ENCODE measurements at regions not wholly inside any gene's neighbourhood (a gene's known extent, or its start where the extent isn't known, plus 50 kb on each side); places are given as distances from the start of the nearest gene placed in this dataset.
A peak's percentile ranks its signal among the peaks of the same experiment; 100 is the strongest.

DNA sequence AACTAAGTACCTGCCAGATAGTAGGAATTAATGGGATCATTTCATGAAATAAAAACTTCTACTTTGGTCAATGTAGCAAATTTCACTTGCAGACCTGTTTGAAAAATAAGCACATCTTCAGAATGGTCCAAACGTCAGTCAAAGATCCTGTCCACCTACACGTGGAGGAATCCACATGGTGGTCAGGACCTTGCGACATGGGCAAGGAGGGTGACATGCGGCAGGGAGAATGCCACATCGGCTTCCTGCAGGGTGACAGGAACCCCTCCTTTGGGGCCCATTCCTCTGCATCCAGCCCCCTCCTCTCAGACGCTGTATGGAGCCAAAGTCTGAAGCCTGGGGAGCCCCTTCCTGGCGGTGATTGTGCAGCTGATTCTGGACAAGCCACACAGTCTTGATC is 95.5 kb upstream of the MGMT start:
- TF ChIP-seq EZH2 (IDR thresholded peaks at IDR 0.05) (no peak), EZH2phosphoT487 (IDR thresholded peaks at IDR 0.05) (no peak)
- TF ChIP-seq, protein P1, sequence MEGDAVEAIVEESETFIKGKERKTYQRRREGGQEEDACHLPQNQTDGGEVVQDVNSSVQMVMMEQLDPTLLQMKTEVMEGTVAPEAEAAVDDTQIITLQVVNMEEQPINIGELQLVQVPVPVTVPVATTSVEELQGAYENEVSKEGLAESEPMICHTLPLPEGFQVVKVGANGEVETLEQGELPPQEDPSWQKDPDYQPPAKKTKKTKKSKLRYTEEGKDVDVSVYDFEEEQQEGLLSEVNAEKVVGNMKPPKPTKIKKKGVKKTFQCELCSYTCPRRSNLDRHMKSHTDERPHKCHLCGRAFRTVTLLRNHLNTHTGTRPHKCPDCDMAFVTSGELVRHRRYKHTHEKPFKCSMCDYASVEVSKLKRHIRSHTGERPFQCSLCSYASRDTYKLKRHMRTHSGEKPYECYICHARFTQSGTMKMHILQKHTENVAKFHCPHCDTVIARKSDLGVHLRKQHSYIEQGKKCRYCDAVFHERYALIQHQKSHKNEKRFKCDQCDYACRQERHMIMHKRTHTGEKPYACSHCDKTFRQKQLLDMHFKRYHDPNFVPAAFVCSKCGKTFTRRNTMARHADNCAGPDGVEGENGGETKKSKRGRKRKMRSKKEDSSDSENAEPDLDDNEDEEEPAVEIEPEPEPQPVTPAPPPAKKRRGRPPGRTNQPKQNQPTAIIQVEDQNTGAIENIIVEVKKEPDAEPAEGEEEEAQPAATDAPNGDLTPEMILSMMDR (IDR thresholded peaks at IDR 0.05), result no peak
- Histone ChIP-seq H4K20me1 (ENCODE audit: low read depth) (no peaks in the 10 kb centered on the region), H3K4me1 (no peaks in the 10 kb centered on the region), H3K9me3 (ENCODE audit: low read depth) (no peaks in the 10 kb centered on the region), H2AFZ (replicated peaks) (no peak overlapping the region), H3K27ac (no peak overlapping the region), H3K9ac (no peak overlapping the region), H3K36me3 (no peaks in the 10 kb centered on the region), H3K4me3 (no peak overlapping the region), H3K4me2 (no peak overlapping the region), H3F3A (ENCODE audit: low read depth) (no peaks in the 10 kb centered on the region), H3K79me2 (ENCODE audit: low read depth) (no peaks in the 10 kb centered on the region), H3K27me3 (no peaks in the 10 kb centered on the region)
- Mint-ChIP-seq H3K4me3 (no peak overlapping the region), H3K27ac (no peak overlapping the region), H3K9me3 (no peaks in the 10 kb centered on the region), H3K36me3 (no peaks in the 10 kb centered on the region), H3K4me1 (no peaks in the 10 kb centered on the region), H3K27me3 (ENCODE audit: insufficient read depth, low read depth) (peaks cover 4% of the 10 kb centered on the region)
- DNase-seq (ENCODE audit: low spot score), result no peak

DNA sequence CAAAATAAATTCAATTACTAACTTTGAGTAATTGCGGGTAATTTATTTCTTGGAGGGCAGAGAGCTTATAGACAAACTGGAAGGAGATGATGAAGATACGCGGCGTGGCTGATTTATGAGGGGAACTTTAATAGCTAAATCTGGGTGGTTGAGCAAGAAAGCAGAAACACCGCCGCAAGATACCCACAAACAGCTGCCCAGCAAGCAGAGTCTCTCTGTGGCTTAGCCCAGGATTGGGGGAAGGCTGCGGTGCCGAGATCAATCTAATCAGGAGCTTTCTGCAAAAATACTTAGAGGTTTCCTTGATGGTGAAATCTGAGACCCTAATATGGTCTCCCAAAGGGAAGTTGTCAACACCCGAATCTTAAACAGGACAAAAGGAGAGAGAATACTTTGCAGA is 94.9 kb upstream of the MGMT start:
- H2AFZ ChIP-seq (replicated peaks), result peak overlapping the region; percentile 58
- H3K4me1 ChIP-seq, result no peaks in the 10 kb centered on the region
- H3K27me3 ChIP-seq, result no peaks in the 10 kb centered on the region
- Mint-ChIP-seq H3K9me3 (no peaks in the 10 kb centered on the region), H3K27ac (no peak overlapping the region), H3K4me3 (no peak overlapping the region), H3K4me1 (no peaks in the 10 kb centered on the region), H3K36me3 (no peaks in the 10 kb centered on the region), H3K27me3 (ENCODE audit: insufficient read depth, low read depth) (peaks cover 4% of the 10 kb centered on the region)
- no peaks in the 10 kb centered on the region for H3F3A ChIP-seq (ENCODE audit: low read depth)
- H3K9me3 ChIP-seq (ENCODE audit: low read depth), result no peaks in the 10 kb centered on the region
- no peak overlapping the region for H3K27ac ChIP-seq
- DNase-seq (ENCODE audit: low spot score), result no peak
- H3K36me3 ChIP-seq, result no peaks in the 10 kb centered on the region
- H3K4me3 ChIP-seq, result no peak overlapping the region
- no peak overlapping the region for H3K9ac ChIP-seq
- no peak overlapping the region for H3K4me2 ChIP-seq
- TF ChIP-seq EZH2 (IDR thresholded peaks at IDR 0.05), result no peak
- TF ChIP-seq, protein P1 (IDR thresholded peaks at IDR 0.05), result no peak
- TF ChIP-seq EZH2phosphoT487 (IDR thresholded peaks at IDR 0.05), result no peak
- H4K20me1 ChIP-seq (ENCODE audit: low read depth), result no peaks in the 10 kb centered on the region
- no peaks in the 10 kb centered on the region for H3K79me2 ChIP-seq (ENCODE audit: low read depth)

DNA sequence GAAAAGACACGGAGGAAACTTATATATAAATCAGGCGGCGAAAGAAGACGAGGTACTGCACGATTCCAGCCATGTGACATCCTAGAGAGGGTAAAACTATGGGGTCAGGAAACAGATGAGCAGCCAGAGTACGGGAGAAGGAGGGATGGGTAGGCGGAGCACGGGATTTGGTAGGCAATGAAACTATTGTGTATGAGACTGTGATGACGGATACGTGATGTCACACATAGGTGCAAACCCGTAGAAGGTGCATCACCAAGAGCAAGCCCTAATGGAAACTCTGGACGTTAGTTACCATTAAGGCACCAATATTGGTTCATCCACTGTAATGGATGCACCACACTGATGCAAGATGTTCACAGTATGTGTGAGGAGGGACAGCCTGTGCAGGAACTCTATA is 93.8 kb upstream of the MGMT start:
- H3K27ac Mint-ChIP-seq, result no peak overlapping the region
- no peaks in the 10 kb centered on the region for H3K27me3 ChIP-seq
- no peaks in the 10 kb centered on the region for H3K36me3 ChIP-seq
- no peaks in the 10 kb centered on the region for H3K79me2 ChIP-seq (ENCODE audit: low read depth)
- H3K36me3 Mint-ChIP-seq, result no peaks in the 10 kb centered on the region
- no peaks in the 10 kb centered on the region for H3K9me3 ChIP-seq (ENCODE audit: low read depth)
- H3K4me3 ChIP-seq, result no peak overlapping the region
- DNase-seq (ENCODE audit: low spot score), result no peak
- no peak overlapping the region for H3K4me3 Mint-ChIP-seq
- H3K4me2 ChIP-seq, result no peak overlapping the region
- H3K4me1 Mint-ChIP-seq, result no peaks in the 10 kb centered on the region
- H3K4me1 ChIP-seq, result no peaks in the 10 kb centered on the region
- no peak overlapping the region for H3K9ac ChIP-seq
- H3K27ac ChIP-seq, result no peak overlapping the region
- TF ChIP-seq EZH2 (IDR thresholded peaks at IDR 0.05) (no peak), EZH2phosphoT487 (IDR thresholded peaks at IDR 0.05) (no peak)
- TF ChIP-seq, protein P1 (IDR thresholded peaks at IDR 0.05), result no peak
- no peak overlapping the region for H2AFZ ChIP-seq (replicated peaks)
- no peaks in the 10 kb centered on the region for H3F3A ChIP-seq (ENCODE audit: low read depth)
- H3K9me3 Mint-ChIP-seq, result no peaks in the 10 kb centered on the region
- peaks cover 4% of the 10 kb centered on the region for H3K27me3 Mint-ChIP-seq (ENCODE audit: insufficient read depth, low read depth)
- no peaks in the 10 kb centered on the region for H4K20me1 ChIP-seq (ENCODE audit: low read depth)

DNA sequence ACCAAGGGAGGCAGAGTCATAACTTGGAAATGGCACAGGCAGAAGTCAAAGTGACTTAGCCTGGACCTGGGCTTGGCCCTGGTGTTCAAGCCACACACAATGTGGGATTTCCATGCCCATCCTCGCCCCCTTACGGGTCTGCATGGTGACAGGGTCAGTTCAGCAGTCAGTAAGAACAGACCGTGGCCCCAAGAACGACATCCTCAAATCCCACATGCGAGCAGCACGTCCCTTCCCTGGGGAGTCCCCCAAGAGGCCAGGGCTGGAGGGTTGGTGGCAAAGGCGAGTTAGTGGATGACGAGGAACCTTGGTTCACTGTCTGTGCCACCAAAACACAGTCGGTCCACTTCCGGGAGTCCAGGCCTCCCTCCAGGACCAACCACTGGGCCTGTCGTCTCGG is 93.3 kb upstream of the MGMT start:
- H3K27me3 Mint-ChIP-seq (ENCODE audit: insufficient read depth, low read depth), result peaks cover 4% of the 10 kb centered on the region
- Histone ChIP-seq H3K27ac (no peak overlapping the region), H3K4me2 (no peak overlapping the region), H3K4me3 (no peak overlapping the region), H3K27me3 (no peaks in the 10 kb centered on the region), H3F3A (ENCODE audit: low read depth) (no peaks in the 10 kb centered on the region), H3K36me3 (no peaks in the 10 kb centered on the region), H3K4me1 (no peaks in the 10 kb centered on the region), H2AFZ (replicated peaks) (no peak overlapping the region), H3K79me2 (ENCODE audit: low read depth) (no peaks in the 10 kb centered on the region), H4K20me1 (ENCODE audit: low read depth) (no peaks in the 10 kb centered on the region), H3K9me3 (ENCODE audit: low read depth) (no peaks in the 10 kb centered on the region), H3K9ac (no peak overlapping the region)
- no peak for TF ChIP-seq EZH2 (IDR thresholded peaks at IDR 0.05)
- no peak for TF ChIP-seq EZH2phosphoT487 (IDR thresholded peaks at IDR 0.05)
- TF ChIP-seq, protein P1 (IDR thresholded peaks at IDR 0.05), result no peak
- no peaks in the 10 kb centered on the region for H3K4me1 Mint-ChIP-seq
- no peak for DNase-seq (ENCODE audit: low spot score)
- H3K36me3 Mint-ChIP-seq, result no peaks in the 10 kb centered on the region
- no peak overlapping the region for H3K4me3 Mint-ChIP-seq
- no peak overlapping the region for H3K27ac Mint-ChIP-seq
- H3K9me3 Mint-ChIP-seq, result no peaks in the 10 kb centered on the region
